NK-92 treated with Interleukin-12 subunit alpha and Interleukin-12 subunit beta, amount 100 ng/mL, for 24 hours (cell line): ENCODE measurements at regions not wholly inside any gene's neighbourhood (a gene's known extent, or its start where the extent isn't known, plus 50 kb on each side); places are given as distances from the start of the nearest gene placed in this dataset.

Experiments used
- DNase-seq: peaks from one replicate; lab custom pipeline; 2025; lab: John Stamatoyannopoulos, UW

DNA sequence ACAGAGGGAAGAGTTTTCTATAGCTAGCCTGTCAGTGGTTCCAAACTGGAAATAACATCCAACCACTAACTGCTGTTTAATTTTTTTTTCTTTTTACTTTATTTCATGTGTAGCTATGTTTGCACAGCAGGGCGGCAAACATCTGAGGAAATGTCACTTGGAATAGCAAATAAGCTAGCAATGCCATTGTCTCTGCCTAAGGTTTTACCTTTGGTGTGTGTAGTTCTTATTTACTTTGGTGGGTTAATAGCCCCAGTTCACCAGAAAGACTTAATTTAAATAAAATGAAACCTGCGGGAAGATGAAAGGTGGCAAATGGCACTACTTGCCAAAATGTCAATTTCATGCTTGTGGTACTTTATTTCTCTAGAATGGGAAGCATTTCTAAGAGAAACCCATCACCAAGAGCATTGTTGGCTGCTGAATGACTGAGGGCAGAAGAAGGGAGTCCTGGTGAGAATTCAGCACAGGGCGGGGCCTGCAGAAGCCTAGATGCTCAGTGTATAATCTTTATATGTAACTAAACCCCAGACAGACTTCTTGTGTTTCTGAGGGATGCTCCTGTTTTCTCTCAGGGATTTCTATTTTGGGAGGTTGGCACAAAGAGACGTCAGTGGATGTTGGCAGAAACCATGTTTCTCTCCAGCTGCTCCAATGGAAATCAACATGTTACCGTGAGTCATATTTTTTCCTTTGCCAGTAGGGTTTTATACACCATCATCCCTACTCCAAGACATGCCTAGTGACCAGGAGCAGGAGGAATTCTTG is 300.4 kb upstream of the NT5C1B start:
- no peak for DNase-seq

DNA sequence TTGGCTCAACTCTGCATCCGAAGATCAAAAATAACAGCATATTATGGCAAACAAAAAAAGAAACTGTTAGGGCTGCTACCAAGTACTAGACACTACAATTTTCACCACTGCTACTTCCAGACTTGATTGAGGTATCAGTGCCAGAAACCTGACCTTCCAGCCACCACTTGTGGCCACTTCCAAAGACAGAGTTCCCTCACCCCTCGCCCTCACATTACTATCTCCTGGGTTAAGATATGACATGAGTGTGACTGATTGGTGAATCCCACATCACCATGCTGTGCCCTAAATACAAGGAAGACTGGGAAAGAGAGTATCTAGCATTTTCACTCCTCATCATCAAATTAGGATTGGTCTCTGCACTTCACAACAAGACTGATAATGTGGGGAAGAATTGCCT is 296.1 kb upstream of the NT5C1B start:
- DNase-seq = no peak

DNA sequence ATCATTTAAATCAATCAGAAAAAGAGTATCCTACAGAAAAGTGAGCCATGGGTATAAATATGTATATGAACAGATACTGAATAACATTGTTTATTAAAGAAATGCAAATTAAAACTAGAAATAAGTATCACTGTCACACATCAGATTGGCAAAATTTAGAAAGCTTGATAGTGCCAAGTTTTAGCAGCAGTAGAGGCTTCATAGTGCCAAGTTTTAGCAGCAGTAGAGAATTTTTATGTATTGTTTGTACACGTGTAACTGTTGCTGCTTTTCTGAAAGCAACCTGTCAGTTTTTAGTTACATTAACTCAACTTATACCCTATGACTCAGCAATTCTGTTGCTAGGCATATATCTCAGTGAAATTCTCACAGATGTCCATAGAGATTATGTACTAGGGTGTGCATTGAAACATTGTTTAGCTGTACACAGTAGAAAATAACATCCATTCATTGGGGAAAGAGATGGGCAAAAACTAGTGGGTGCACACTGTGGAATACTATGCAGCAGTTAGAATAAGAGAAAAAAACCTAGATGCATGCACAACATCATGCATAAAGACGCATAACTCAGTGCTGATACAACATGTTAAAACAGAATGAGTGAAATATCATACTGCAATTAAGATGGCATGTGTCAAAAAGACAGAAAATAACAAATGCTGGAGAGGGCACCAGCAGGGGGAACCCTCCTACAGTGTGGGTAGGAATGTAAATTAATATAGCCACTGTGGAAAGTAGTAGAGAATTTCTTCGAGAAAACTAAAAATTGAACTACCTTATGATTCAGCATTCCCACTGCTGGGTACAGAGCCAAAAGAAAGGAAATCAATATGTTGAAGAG is 294.5 kb upstream of the NT5C1B start:
- DNase-seq = no peak

DNA sequence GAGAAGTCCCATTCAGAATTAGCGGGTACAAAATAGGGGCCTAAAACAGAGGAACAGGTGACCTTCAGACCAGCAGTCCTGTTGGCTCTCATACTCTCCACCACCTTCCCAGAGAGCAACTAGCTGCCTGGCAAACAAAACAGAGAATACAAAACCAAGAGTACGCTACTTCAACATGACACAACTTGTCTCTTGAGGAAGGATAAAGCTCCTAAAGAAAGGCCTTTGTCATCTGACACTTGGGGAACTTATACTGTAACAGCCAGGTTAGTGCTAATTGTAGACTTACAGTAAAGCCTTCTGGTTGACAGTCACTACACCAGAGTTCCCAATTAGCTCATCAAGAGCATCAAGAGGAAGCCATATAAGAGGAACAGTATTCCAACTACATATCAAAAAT is 282.1 kb upstream of the NT5C1B start:
- no peak for DNase-seq

DNA sequence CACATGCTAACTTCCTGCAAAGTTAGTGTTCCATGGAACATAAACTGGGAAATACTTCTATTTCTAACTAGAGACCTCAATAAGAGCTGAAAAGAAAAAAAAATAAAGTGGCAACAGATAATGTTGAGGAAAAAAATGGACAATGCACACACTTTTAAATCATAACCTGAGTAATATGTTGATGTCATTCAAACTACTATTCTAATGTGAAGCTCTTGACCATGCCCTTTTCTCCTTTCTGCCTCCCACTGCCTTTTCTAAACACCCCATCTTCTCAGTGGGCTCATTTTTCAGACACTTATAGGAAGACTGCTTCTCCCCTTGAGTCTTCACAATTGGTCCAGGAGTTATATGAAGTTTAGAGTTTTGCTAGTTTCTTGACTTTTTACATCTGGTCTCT is 280.9 kb upstream of the NT5C1B start:
- no peak for DNase-seq

DNA sequence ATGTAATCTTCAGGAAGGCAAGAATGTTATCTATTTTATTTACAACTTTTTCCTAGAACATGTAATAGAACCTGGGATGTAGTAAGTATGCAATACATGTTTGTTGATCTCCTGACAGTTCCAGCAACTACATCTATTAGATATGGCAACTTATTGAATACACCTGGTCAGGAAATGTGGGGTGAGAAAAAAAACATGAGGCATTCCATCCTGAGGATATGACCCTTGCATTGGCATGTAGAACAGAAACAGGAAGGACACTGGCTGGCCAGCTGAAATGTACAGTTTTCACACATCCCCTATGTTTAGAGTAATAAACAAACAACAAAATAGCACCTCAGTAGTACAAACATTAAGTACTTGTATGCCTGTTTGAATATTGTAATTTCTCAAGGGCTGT is 272.6 kb upstream of the NT5C1B start:
- no peak for DNase-seq

DNA sequence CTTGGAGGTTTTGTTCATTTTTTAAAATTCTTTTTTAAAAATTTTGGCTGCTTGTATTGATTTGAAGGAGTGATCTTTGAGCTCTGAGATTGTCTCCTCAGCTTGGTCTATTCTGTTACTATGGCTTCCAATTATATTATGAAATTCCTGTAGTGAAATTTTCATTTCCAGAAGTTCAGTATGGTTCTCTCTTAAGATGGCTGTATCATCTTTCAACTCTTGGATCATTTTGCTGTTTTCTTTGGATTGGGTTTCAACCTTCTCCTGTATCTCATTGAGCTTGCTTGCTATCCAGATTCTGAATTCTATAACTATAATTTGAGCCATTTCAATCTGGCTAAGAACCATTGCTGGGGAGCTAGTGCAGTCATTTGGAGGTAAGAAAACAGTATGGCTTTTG is 270.8 kb upstream of the NT5C1B start:
- no peak for DNase-seq

DNA sequence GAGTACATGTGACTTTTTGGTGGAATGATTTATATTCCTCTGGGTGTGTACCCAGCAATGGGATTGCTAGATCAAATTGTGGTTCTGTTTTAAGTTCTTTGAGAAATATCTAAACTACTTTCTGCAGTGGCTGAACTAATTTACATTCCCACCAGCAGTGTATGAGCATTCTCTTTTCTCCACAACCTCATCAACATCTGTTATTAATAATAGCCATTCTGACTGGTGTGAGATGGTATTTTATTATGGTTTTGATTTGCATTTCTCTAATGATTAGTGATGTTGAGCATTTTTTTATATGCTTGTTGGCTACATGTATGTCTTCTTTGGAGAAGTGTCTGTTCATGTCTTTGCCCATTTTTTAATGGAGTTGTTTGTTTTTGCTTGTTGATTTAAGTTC is 267.4 kb upstream of the NT5C1B start:
- no peak for DNase-seq

DNA sequence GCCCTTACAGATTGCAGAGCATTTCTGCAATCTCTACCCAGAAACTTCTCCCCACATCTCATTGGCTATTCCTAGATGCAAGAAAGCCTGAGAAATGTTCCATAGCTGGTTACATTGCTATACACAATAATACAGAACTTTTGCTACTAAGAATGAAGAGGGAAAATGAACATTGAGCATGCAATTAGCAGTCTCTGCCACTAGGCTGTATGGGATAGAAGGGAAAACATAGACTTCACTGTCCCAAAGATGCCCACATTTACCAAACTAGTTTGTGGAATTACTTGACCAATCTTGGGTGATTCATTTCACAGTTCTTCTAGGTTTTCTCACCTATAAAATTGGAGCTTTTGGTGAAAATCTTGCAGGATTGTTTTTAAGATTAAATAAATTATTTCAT is 265.7 kb upstream of the NT5C1B start:
- DNase-seq = no peak

DNA sequence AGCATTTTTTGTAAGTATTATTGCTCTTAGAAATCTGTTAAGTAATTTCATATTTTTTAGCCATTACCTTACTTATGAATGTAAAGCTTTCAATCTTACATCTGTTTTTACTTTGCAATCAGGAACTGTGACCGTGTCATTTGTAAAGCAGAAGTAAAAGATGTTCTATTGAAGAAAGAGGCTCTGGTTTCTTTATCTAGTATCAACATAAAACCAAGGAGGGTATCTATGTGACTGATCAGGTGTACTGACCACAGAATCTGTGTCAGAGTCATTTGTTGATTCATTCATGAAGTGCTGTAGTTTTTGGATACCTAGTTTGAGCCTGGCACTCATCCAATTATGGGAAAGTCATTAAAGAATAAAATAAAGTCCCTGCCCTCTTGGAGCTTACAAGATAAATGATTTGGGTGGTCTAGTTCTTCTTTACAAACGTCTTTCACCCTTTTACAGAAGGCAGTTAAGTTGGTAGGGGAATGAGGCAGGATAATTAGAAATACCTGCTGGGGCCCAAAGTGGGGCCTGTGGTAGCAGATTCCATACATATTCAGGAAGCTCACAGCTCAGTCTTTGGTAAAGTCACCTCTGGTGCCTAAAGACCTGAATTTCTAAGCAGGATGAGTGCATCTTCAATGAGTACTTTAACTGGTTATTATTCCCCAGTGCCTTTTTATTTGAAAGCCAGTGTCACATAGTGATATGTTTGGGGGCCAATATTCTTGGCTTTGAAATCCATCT is 260.6 kb upstream of the NT5C1B start:
- no peak for DNase-seq

DNA sequence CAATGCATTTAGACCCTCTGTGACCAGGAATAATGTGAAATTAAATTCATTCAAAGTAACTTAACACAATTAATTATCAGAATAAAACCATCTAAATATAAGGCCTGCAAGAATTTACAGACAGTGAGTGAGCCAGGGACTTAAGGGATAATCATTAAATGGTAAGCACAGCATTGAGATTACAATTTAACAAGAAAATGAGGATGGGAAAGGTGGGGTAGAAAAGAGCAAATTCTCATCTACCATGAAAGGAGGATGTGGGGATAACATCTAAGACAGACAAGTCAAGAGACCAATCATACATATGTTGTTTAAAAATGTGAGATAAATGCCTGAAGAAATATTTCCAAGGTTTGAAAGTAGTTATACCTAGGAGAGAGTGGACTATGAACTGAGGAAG is 259.3 kb upstream of the NT5C1B start:
- DNase-seq = no peak

DNA sequence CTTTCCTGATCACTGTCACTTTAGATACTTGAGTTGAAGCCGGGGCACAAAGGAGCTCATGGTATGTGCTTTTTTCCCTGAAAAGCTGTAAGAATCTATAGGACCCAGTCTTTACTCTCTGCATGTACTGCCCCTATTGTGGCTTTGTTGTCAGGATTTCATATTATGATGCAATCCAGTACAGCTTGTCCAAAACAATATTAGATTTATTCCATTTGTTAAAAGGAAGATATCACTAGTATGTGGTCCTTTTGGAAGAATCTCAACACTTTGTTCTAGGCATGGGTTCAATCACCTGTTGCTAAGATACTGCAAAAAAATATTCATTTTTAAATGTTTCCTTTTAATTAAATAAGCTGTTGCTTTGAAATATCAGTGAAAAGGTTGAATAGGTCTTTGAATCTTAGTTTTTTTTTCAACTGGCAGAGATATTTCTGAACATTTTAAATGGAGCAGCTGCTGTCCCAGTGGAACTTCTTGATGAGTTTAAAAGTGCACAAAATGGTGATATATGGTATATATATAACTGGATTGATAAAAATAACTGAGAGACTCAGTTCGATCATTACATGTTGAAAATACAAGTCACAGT is 256.6 kb upstream of the NT5C1B start:
- no peak for DNase-seq

DNA sequence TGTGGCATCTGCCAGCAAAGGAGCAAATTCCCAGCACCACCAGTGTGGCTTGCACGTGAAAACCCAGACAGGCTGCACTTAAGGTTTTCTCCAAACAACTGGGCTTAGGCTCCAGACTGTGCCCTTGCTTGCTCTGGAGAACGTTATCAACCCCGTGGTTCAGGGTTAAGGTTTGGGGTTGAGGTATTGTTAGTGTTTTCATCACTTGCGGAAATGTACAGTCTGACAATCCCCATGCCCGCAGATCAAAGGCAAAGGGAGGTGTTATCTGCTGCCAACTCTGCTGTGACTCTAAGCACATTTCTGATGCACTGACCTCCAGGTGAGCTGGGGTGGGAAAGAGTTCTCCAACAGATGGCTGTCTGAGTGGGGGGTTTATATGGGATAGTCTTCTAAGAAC is 253.5 kb upstream of the NT5C1B start:
- DNase-seq = no peak

DNA sequence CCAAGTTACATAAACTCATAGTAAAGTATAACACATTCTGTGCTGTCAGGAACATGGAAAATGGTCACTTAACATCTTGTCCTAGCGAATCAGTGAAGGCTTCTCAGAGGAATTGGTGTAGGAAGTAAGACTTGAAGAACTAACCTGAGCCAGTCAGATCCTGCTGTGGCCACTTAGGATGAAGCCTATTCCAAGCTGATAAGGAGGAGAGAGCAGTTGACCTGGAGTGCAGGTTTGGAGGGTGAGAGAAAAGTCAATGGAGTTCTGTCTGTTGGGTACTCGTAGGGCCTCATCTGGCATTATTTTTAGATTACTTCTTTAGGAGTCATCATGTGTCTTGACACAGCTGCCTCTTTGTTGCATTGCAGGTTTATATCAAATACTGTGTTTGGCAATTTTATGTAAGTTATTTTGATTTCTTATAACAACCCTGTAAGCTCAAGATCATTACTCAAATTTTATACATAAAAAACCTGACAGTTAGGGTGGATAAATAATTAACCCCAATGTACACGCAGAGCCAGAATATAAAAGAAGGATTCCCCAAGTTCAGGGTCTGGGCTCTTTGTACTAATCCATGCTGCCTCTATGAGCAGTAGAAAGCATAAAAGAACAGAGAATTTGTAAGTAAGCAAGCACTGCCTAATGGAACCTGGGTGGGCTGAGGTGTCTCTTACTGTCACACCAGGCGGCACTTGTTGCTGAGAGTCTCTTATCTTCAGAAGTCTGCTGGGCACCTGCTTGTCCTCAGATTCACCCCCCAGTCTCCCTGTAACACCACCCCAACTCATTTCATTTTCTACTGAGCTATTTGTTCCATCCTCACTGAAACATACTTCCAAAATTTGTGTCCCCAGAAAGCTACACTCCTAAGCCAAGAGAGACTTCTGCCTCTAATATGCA is 252.1 kb upstream of the NT5C1B start:
- no peak for DNase-seq

DNA sequence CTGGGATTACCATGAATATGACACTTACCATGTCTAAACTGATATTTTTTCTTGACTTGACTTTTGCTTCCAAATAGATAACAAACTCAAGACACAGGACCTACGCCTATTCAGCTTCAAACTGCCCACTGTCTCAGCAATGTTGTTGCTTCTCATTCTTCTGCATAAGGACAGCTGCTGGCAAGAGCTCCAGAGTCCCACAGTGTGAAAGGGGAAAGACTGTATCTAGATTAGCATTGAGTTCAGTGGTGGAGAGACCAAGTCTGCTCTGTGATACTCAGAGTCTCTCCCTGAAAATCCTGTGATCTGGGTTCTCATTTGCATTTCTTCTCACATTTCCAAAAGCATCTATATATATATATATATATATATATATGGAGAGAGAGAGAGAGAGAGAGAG is 247.9 kb upstream of the NT5C1B start:
- DNase-seq = no peak

DNA sequence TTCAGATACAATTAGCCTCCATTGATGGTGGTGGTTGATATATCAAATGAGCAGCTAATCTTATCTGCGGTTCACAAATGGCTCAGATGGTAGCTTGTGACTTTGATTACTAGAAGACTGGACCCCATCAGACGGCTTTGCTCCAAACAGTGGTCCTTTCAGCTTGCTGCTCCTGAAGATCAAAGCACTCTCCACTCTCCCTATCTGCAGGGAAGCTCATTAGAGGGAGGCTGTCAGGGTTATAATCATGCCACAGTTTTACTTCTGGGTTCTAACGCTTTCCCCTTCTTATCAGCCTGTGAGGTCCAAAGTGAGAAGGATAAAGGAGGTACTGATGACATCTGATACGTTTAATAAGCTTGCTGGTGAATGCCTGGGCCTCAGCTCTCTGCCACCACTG is 247.1 kb upstream of the NT5C1B start:
- DNase-seq = no peak

DNA sequence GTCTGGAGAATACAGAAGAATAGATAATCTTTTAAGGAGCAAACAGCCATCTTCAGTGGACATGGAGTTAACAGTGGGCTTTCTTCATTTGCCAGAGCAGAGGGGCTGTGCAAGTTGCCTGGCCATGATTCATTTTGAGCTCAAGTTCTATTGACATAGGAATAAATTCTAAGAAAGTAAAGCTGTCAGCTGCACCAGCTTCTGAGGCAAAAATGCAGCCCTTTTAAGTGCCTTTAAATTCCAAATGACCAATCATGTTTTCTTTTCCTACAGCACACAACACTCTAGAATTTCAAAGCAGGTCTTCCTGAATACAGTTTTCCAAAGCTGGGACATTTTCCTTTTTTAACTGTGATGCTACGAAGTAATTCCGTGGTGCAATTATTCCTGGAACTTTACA is 246.4 kb upstream of the NT5C1B start:
- DNase-seq = no peak

DNA sequence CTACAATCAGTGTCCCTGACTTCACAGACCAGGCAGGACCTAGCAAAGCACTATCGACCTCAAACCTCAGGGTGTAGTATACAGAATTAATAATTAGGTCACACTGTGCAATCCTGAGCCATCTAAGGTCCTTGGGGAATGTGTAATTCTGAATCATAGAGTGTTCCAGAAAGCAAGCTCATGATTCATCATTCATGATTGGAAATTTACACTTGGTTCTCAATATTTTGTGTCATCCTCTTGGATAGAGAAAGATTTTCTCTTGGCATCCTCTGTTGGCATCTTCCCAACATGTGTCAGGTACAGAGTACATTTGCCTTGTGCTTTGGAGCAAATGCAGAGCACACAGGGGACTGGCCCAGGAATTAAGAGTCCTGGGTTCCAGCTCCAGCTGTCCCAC is 245.0 kb upstream of the NT5C1B start:
- no peak for DNase-seq

DNA sequence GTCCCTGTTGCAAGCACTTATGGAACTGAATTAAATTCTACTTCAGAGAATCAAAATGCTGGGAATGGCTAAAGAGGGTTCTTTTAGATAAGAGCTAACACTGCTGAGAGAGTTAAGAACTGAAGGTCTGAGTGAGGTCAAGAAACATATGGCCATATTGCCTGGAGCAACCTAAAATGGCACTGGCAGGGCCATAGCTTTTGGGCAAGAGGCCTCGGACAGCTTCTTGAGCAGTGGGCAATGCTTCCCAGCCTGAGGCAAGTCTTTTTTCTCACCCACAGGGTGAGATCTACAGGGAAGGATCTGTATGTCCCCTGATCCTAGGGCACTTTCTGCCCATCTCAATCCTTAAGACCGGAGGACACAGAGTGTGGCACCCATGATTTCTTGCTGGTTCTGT is 244.6 kb upstream of the NT5C1B start:
- DNase-seq = no peak

DNA sequence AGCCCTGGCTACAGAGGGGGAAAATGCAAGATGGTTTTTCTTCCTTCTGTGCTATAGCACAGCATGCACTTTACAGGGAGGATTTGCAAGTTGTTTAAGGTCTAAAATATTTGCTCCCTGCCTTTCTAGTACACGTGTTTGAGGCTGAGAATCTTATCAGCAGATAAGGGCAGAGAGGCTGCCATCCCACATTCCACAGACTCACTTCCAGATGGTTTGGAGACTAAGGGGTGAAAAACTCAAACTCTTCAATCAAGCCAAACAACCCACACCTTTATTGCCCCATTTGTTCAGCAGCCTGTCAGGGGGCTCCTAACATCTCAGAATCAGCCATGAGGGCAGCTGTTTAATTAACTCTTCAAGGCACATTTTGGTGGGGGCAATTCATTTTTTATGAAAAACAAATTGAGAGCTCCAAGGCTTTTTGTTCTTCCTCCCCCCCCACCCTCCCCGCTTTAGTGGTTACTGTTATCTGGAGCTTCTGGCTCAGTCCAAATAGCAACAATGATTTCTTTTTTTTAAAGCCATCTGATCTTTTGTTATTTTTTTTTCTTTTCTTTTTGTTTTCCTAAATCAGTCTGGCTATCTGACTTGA is 242.6 kb upstream of the NT5C1B start:
- no peak for DNase-seq

DNA sequence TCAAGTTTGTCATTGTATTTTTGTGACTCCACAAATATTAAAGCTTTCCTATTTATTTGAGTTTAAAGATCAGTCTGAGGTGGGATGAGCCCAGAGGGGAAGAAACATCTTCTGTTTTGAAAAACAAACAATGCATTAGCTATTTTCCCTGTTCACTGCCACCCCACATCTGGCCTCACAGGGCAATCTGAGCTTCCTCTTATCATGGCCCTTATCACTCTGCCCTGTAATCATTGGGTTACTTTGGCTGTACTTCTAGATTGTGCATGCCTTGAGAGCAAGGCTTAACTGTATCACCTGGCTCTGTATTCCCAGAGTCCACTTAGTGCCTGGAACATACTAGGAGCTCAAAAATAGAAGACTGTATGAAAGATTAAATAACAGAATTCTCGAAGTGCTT is 241.6 kb upstream of the NT5C1B start:
- no peak for DNase-seq
